ENCODE measurements at regions not wholly inside any gene's neighbourhood (a gene's known extent, or its start where the extent isn't known, plus 50 kb on each side); places are given as distances from the start of the nearest gene placed in this dataset.

DNA sequence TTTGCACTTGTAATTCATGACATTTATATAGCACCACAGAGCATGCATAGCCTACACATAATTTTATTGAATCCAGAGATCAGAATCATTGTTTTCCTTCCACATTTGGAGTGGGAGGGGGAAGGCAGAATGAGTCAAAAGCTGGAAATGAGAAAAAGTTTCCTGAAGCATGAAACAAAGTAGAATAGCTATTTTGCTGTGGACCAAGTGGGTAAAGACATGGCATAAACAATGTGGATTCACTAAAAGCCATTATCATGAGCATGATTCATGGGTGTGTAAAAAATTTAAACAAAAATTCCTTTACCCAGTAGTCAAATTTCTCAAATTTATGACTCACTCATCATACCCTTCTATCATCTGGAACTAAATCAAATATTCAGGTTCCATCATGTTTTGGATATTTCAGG is 97.9 kb downstream of the YIPF5 start:
- TF ChIP-seq TCF7L2 (IDR thresholded peaks at IDR 0.05; ENCODE audit: low read depth, low read length) (no peak), NBN (conservative IDR thresholded peaks at IDR 0.05) (no peak), YEATS4 (CRISPR knock-in tag; IDR thresholded peaks at IDR 0.05; ENCODE audit: borderline replicate concordance) (no peak), HMG20A (CRISPR knock-in tag; IDR thresholded peaks at IDR 0.05; ENCODE audit: borderline replicate concordance) (no peak), ZNF235 (CRISPR knock-in tag; IDR thresholded peaks at IDR 0.05; ENCODE audit: borderline replicate concordance) (no peak), ZBTB1 (CRISPR knock-in tag; IDR thresholded peaks at IDR 0.05; ENCODE audit: borderline replicate concordance) (no peak), MAZ (IDR thresholded peaks at IDR 0.05; ENCODE audit: borderline replicate concordance, low read depth, low read length) (no peak), MAZ (CRISPR knock-in tag; IDR thresholded peaks at IDR 0.05; ENCODE audit: low read depth) (no peak)
- TF ChIP-seq, protein P1, sequence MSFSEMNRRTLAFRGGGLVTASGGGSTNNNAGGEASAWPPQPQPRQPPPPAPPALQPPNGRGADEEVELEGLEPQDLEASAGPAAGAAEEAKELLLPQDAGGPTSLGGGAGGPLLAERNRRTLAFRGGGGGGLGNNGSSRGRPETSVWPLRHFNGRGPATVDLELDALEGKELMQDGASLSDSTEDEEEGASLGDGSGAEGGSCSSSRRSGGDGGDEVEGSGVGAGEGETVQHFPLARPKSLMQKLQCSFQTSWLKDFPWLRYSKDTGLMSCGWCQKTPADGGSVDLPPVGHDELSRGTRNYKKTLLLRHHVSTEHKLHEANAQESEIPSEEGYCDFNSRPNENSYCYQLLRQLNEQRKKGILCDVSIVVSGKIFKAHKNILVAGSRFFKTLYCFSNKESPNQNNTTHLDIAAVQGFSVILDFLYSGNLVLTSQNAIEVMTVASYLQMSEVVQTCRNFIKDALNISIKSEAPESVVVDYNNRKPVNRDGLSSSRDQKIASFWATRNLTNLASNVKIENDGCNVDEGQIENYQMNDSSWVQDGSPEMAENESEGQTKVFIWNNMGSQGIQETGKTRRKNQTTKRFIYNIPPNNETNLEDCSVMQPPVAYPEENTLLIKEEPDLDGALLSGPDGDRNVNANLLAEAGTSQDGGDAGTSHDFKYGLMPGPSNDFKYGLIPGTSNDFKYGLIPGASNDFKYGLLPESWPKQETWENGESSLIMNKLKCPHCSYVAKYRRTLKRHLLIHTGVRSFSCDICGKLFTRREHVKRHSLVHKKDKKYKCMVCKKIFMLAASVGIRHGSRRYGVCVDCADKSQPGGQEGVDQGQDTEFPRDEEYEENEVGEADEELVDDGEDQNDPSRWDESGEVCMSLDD (CRISPR knock-in tag; IDR thresholded peaks at IDR 0.05; ENCODE audit: borderline replicate concordance): no peak

Measured in HepG2 (cell line).